Gastroesophageal sphincter (tissue), 3 donors: ENCODE measurements at regions not wholly inside any gene's neighbourhood (a gene's known extent, or its start where the extent isn't known, plus 50 kb on each side); places are given as distances from the start of the nearest gene placed in this dataset.
"Not testable (repeated sequence)": the region's sequence is repeated elsewhere in the genome, so short reads cannot be mapped to it uniquely, and the experiment has no call there.

Experiments used
- CTCF ChIP-seq, 4 experiments: fragments of 200-600 bp in 2 of 4; fragments of 450-650 bp in 2 of 4; sonication (generic) in 1 of 4; IDR thresholded peaks; one replicate each; pipeline ENCODE4 v1.5.1; 2017 to 2019; ENCODE audit warnings: antibody characterized with exemption in 4 of 4, mild to moderate bottlenecking in 2 of 4, moderate library complexity in 2 of 4
- EP300 ChIP-seq: sonication (generic); formaldehyde crosslinking; IDR thresholded peaks from one replicate; pipeline ENCODE4 v1.6.1; 2017; ENCODE audit warnings: antibody characterized with exemption, mild to moderate bottlenecking
- POLR2A ChIP-seq, 2 donors: fragments of 450-650 bp; IDR thresholded peaks; one replicate each; pipeline ENCODE4 v1.6.1; 2017; ENCODE audit warnings: antibody characterized with exemption in 2 of 2, mild to moderate bottlenecking in 2 of 2, moderate library complexity in 1 of 2
- POLR2AphosphoS5 ChIP-seq: sonication (generic); formaldehyde crosslinking; IDR thresholded peaks from one replicate; pipeline ENCODE4 v1.6.1; 2017; ENCODE audit warnings: antibody characterized with exemption

GRCh38 chr14:105669646-105670045 lies 143.3 kb downstream of the TMEM121 start:
- TF ChIP-seq CTCF (IDR thresholded peaks at IDR 0.05); POLR2AphosphoS5; POLR2A (IDR thresholded peaks at IDR 0.05); EP300: not testable (repeated sequence)
